Progenitor cell of endocrine pancreas (in vitro differentiated cells): ENCODE measurements at regions not wholly inside any gene's neighbourhood (a gene's known extent, or its start where the extent isn't known, plus 50 kb on each side); places are given as distances from the start of the nearest gene placed in this dataset.

Experiments used
- DNase-seq: peaks from one replicate; pipeline ENCODE4 v3.0.0; 2021; ENCODE audit warnings: low spot score; ENCODE audit not compliant: unreplicated experiment
- H3K27ac Mint-ChIP-seq: 2 replicates; pipeline ENCODE4 v1.8.0; 2021; ENCODE audit warnings: mild to moderate bottlenecking, moderate library complexity, mixed read lengths
- H3K27me3 Mint-ChIP-seq: 2 replicates; pipeline ENCODE4 v1.8.0; 2021; ENCODE audit warnings: mixed read lengths
- H3K36me3 Mint-ChIP-seq: 2 replicates; pipeline ENCODE4 v1.8.0; 2022; ENCODE audit warnings: mixed read lengths; ENCODE audit not compliant: insufficient read depth
- H3K4me1 Mint-ChIP-seq: 2 replicates; pipeline ENCODE4 v1.8.0; 2021; ENCODE audit warnings: low read depth, mixed read lengths
- H3K4me3 Mint-ChIP-seq: 2 replicates; pipeline ENCODE4 v1.8.0; 2021; ENCODE audit warnings: low read depth, mild to moderate bottlenecking, moderate library complexity, mixed read lengths
- H3K9me3 Mint-ChIP-seq: 2 replicates; pipeline ENCODE4 v1.8.0; 2021; ENCODE audit warnings: low read depth, mixed read lengths
- TF ChIP-seq, protein P1 (sequence below): fragments of 200-600 bp; sonication (generic); IDR thresholded peaks from one replicate; pipeline ENCODE4 v1.5.0; 2021; ENCODE audit warnings: antibody characterized with exemption, mild to moderate bottlenecking; ENCODE audit not compliant: unreplicated experiment

DNA sequence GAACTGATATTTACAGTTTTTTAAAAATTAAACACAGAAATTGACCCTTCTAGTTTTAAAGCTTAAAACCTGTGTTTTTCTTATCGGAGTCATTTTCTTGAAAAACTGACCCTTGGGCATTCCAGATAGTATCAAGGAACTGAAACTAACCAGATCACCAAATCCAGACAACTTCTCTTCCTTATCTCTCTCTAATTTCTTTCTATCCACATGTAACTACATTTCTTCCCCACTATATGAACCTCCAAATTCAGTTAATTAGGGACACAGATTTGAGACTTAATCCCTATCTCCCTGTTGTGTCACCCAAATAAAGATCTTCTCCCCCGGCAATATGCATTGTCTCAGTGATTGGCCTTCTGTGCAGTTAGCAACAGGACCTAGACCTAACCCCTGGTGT, 1643.0 kb upstream of the CDH6 start:
- Mint-ChIP-seq H3K27ac (no peak overlapping the region), H3K27me3 (no peaks in the 10 kb centered on the region), H3K9me3 (peaks cover 14% of the 10 kb centered on the region), H3K4me1 (no peaks in the 10 kb centered on the region), H3K36me3 (peaks cover 1% of the 10 kb centered on the region), H3K4me3 (no peak overlapping the region)
- TF ChIP-seq, protein P1, sequence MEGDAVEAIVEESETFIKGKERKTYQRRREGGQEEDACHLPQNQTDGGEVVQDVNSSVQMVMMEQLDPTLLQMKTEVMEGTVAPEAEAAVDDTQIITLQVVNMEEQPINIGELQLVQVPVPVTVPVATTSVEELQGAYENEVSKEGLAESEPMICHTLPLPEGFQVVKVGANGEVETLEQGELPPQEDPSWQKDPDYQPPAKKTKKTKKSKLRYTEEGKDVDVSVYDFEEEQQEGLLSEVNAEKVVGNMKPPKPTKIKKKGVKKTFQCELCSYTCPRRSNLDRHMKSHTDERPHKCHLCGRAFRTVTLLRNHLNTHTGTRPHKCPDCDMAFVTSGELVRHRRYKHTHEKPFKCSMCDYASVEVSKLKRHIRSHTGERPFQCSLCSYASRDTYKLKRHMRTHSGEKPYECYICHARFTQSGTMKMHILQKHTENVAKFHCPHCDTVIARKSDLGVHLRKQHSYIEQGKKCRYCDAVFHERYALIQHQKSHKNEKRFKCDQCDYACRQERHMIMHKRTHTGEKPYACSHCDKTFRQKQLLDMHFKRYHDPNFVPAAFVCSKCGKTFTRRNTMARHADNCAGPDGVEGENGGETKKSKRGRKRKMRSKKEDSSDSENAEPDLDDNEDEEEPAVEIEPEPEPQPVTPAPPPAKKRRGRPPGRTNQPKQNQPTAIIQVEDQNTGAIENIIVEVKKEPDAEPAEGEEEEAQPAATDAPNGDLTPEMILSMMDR: no peak
- DNase-seq: no peak

DNA sequence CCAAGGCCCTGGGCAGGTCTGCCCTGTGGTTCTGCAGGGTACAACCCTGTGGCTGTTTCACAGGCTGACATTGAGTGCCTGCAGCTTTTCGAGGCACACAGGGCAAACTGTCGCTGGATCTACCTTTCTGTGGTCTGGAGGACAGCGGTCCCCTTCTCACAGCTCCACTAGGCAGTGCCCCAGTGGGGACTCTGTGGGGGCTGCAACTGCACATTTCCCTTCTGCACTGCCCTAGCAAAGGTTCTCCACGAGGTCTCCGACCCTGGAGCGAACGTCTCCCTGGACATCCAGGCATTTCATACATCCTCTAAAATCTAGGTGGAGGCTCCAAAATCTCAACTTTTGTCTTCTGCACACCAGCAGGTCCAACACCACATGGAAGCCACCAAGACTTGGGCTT, 1645.2 kb upstream of the CDH6 start:
- Mint-ChIP-seq H3K27me3 (no peaks in the 10 kb centered on the region), H3K27ac (no peak overlapping the region), H3K4me1 (no peaks in the 10 kb centered on the region), H3K36me3 (no peaks in the 10 kb centered on the region), H3K4me3 (no peak overlapping the region), H3K9me3 (peaks cover 3% of the 10 kb centered on the region)
- TF ChIP-seq, protein P1: no peak
- DNase-seq: no peak

DNA sequence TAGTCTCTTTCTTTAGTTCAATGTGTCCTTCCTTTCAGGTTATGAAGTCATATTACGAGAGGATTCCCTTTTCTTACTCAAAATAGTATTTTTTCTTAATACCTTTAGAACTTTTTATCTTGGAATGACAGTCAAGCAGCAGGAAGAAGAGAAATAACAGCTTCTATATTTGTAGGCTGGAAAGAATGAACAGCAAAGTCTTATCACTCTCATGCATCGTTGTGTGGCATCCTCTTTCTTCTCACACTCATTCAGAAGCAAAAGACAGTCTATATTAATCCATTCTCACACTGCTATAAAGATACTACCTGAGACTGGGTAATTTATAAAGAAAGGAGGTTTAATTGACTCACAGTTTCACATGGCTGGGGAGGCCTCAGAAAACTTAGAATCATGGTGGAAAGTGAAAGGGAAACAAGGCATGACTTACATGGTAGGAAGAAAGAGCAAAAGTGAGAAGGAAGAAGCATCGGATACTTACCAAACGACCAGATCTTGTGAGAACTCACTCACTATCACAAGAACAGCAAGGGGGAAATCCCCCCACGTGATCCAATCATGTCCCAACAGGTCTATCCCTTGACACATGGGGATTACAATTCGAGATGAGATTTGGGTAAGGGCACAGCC, 1646.1 kb upstream of the CDH6 start:
- no peak overlapping the region for H3K4me3 Mint-ChIP-seq
- DNase-seq: no peak
- no peaks in the 10 kb centered on the region for H3K9me3 Mint-ChIP-seq
- no peaks in the 10 kb centered on the region for H3K36me3 Mint-ChIP-seq
- no peaks in the 10 kb centered on the region for H3K4me1 Mint-ChIP-seq
- H3K27me3 Mint-ChIP-seq: no peaks in the 10 kb centered on the region
- H3K27ac Mint-ChIP-seq: no peak overlapping the region
- TF ChIP-seq, protein P1: no peak

DNA sequence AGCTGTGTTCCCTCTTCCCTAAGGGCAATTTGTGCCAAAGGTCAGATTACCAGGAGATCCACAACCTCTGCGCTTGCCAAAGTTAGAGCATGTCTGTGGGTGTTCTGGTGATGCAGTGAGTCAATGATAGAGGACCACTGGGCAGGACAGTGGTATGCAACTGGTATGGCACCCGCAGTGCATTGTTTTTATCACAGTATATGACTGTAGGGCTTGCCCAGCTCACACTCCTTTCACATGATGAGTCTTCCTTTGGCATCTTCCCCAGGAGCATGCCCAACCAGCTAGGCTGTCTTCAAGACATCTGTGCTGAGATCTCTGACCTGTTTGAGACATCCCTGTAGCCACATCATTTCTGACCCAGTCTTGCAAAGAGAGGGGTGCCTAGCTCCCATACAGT, 1650.0 kb upstream of the CDH6 start:
- H3K4me3 Mint-ChIP-seq: no peak overlapping the region
- H3K4me1 Mint-ChIP-seq: no peaks in the 10 kb centered on the region
- no peaks in the 10 kb centered on the region for H3K36me3 Mint-ChIP-seq
- no peak overlapping the region for H3K27ac Mint-ChIP-seq
- H3K27me3 Mint-ChIP-seq: no peaks in the 10 kb centered on the region
- no peak for DNase-seq
- H3K9me3 Mint-ChIP-seq: peaks cover 5% of the 10 kb centered on the region
- TF ChIP-seq, protein P1: no peak

DNA sequence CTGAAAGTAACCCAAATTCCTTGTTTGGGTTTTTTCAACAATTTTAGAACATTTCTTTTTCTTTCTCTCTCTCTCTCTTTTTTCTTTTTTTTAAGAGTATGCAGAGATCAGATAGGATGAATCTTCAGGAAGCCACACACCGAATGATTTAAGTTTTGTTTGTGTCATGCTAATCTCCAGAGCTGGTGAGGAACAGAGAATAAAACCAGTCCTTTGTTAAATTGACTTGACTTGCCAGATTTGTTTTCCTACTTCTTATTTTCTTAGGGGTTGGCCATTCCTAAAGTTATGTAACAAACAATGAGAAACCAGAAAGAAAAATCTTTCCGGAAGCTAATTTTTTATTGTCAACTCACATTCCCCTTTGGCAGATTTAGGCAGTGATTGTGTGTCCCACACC, 1669.3 kb upstream of the CDH6 start:
- Mint-ChIP-seq H3K36me3 (peaks cover 1% of the 10 kb centered on the region), H3K27ac (no peak overlapping the region), H3K27me3 (no peaks in the 10 kb centered on the region), H3K4me3 (no peak overlapping the region), H3K9me3 (no peaks in the 10 kb centered on the region), H3K4me1 (peaks cover 10% of the 10 kb centered on the region)
- DNase-seq: no peak
- TF ChIP-seq, protein P1: no peak
